Lower leg skin (tissue), 3 donors: ENCODE measurements at regions not wholly inside any gene's neighbourhood (a gene's known extent, or its start where the extent isn't known, plus 50 kb on each side); places are given as distances from the start of the nearest gene placed in this dataset.

Experiments
- CTCF ChIP-seq, 3 donors: fragments of 450-650 bp; IDR thresholded peaks; one replicate each; pipeline ENCODE4 v1.5.1; 2016; ENCODE audit warnings: antibody characterized with exemption in 3 of 3, mild to moderate bottlenecking in 3 of 3, moderate library complexity in 2 of 3
- POLR2A ChIP-seq, 2 donors: fragments of 450-650 bp; IDR thresholded peaks; one replicate each; pipeline ENCODE4 v1.6.1; 2016 to 2017; ENCODE audit warnings: antibody characterized with exemption in 2 of 2, mild to moderate bottlenecking in 1 of 2, moderate library complexity in 1 of 2

- TF ChIP-seq CTCF (IDR thresholded peaks at IDR 0.05) (no peak), POLR2A (IDR thresholded peaks at IDR 0.05) (no peak)
Observed at GRCh38 chr17:72588561-72588960, 467.7 kb downstream of the SOX9 start.
